ENCODE measurements at regions not wholly inside any gene's neighbourhood (a gene's known extent, or its start where the extent isn't known, plus 50 kb on each side); places are given as distances from the start of the nearest gene placed in this dataset.
"Not testable (repeated sequence)": the region's sequence is repeated elsewhere in the genome, so short reads cannot be mapped to it uniquely, and the experiment has no call there.

GRCh38 chr4:141484298-141484697, 152.1 kb upstream of the IL15 start:
- TF ChIP-seq FOXJ3 (CRISPR knock-in tag; IDR thresholded peaks at IDR 0.05); GABPA (IDR thresholded peaks at IDR 0.05; ENCODE audit: low read depth); USF2 (IDR thresholded peaks at IDR 0.05; ENCODE audit: borderline replicate concordance, low read depth, low read length); EZH2phosphoT487 (IDR thresholded peaks at IDR 0.05; ENCODE audit: borderline replicate concordance, low read depth); RCOR1 (IDR thresholded peaks at IDR 0.05; ENCODE audit: low read length); EP300 (IDR thresholded peaks at IDR 0.05; ENCODE audit: borderline replicate concordance in 1 of 2, low read depth in 1 of 2, low read length in 1 of 2); CTCF (IDR thresholded peaks at IDR 0.05); MAX (IDR thresholded peaks at IDR 0.05; ENCODE audit: low read depth); SIN3A (IDR thresholded peaks at IDR 0.05; ENCODE audit: borderline replicate concordance, low read depth, low read length): not testable (repeated sequence)
- TF ChIP-seq, protein P1, sequence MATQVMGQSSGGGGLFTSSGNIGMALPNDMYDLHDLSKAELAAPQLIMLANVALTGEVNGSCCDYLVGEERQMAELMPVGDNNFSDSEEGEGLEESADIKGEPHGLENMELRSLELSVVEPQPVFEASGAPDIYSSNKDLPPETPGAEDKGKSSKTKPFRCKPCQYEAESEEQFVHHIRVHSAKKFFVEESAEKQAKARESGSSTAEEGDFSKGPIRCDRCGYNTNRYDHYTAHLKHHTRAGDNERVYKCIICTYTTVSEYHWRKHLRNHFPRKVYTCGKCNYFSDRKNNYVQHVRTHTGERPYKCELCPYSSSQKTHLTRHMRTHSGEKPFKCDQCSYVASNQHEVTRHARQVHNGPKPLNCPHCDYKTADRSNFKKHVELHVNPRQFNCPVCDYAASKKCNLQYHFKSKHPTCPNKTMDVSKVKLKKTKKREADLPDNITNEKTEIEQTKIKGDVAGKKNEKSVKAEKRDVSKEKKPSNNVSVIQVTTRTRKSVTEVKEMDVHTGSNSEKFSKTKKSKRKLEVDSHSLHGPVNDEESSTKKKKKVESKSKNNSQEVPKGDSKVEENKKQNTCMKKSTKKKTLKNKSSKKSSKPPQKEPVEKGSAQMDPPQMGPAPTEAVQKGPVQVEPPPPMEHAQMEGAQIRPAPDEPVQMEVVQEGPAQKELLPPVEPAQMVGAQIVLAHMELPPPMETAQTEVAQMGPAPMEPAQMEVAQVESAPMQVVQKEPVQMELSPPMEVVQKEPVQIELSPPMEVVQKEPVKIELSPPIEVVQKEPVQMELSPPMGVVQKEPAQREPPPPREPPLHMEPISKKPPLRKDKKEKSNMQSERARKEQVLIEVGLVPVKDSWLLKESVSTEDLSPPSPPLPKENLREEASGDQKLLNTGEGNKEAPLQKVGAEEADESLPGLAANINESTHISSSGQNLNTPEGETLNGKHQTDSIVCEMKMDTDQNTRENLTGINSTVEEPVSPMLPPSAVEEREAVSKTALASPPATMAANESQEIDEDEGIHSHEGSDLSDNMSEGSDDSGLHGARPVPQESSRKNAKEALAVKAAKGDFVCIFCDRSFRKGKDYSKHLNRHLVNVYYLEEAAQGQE (IDR thresholded peaks at IDR 0.05; ENCODE audit: low read depth, low read length), result not testable (repeated sequence)
- TF ChIP-seq, protein P2, sequence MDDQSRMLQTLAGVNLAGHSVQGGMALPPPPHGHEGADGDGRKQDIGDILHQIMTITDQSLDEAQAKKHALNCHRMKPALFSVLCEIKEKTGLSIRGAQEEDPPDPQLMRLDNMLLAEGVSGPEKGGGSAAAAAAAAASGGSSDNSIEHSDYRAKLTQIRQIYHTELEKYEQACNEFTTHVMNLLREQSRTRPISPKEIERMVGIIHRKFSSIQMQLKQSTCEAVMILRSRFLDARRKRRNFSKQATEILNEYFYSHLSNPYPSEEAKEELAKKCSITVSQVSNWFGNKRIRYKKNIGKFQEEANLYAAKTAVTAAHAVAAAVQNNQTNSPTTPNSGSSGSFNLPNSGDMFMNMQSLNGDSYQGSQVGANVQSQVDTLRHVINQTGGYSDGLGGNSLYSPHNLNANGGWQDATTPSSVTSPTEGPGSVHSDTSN (IDR thresholded peaks at IDR 0.05), result not testable (repeated sequence)

Measured in SK-N-SH (cell line).